G401 (cell line): ENCODE measurements at regions not wholly inside any gene's neighbourhood (a gene's known extent, or its start where the extent isn't known, plus 50 kb on each side); places are given as distances from the start of the nearest gene placed in this dataset.
A peak's percentile ranks its signal among the peaks of the same experiment; 100 is the strongest.

Experiments used
- DNase-seq: peaks from one replicate; pipeline ENCODE4 v3.0.0-alpha.2; 2015; ENCODE audit warnings: low spot score
- in situ Hi-C: cut with HindIII; loops from 2 replicates; pipeline ENCODE4 v1.10.0; 2016; ENCODE audit warnings: low sequenced_read_pairs, mixed read lengths

GRCh38 chr14:26897196-26897595, 299.4 kb upstream of the NOVA1 start:
- DNase-seq, result no peak
- in situ Hi-C loops, result no loop called here

- in situ Hi-C loops, result no loop called here
- DNase-seq, result no peak
These were observed 307.4 kb upstream of the NOVA1 start for GRCh38 chr14:26905229-26905628.

- DNase-seq, result no peak
- in situ Hi-C loops, result no loop called here
These were observed 316.0 kb upstream of the NOVA1 start for GRCh38 chr14:26913786-26914185.

- in situ Hi-C loops, result no loop called here
- no peak for DNase-seq
These were observed 319.3 kb upstream of the NOVA1 start for GRCh38 chr14:26917086-26917485.

- DNase-seq, result no peak
- in situ Hi-C loops, result no loop called here
These were observed 328.2 kb upstream of the NOVA1 start for GRCh38 chr14:26925876-26926584.

GRCh38 chr14:26926585-26926984, 328.8 kb upstream of the NOVA1 start:
- no peak for DNase-seq
- in situ Hi-C loops, result no loop called here

- in situ Hi-C loops, result no loop called here
- no peak for DNase-seq
These were observed 330.2 kb upstream of the NOVA1 start for GRCh38 chr14:26928019-26928418.

- in situ Hi-C loops, result no loop called here
- DNase-seq, result no peak
These were observed 331.5 kb upstream of the NOVA1 start for GRCh38 chr14:26929361-26929760.

- in situ Hi-C loops, result no loop called here
- no peak for DNase-seq
These were observed 332.7 kb upstream of the NOVA1 start for GRCh38 chr14:26930576-26930975.

GRCh38 chr14:26932606-26933005, 334.8 kb upstream of the NOVA1 start:
- in situ Hi-C loops, result no loop called here

GRCh38 chr14:26933431-26933830, 335.6 kb upstream of the NOVA1 start:
- in situ Hi-C loops, result no loop called here
- DNase-seq, result no peak

More at GRCh38 chr14:26932606-26933005, 334.8 kb upstream of the NOVA1 start:
- no peak for DNase-seq

GRCh38 chr14:26934151-26934550, 336.3 kb upstream of the NOVA1 start:
- DNase-seq, result no peak
- in situ Hi-C loops, result no loop called here

GRCh38 chr14:26935733-26936132, 337.9 kb upstream of the NOVA1 start:
- in situ Hi-C loops, result no loop called here
- no peak for DNase-seq

GRCh38 chr14:26938054-26938453, 340.2 kb upstream of the NOVA1 start:
- in situ Hi-C loops, result no loop called here
- DNase-seq, result no peak

GRCh38 chr14:26939755-26940154, 341.9 kb upstream of the NOVA1 start:
- DNase-seq, result peak; percentile 84
- in situ Hi-C loops, result no loop called here

- in situ Hi-C loops, result no loop called here
- no peak for DNase-seq
These were observed 343.7 kb upstream of the NOVA1 start for GRCh38 chr14:26941521-26941920.

- no peak for DNase-seq
These were observed 349.4 kb upstream of the NOVA1 start for GRCh38 chr14:26947265-26947664.

GRCh38 chr14:26959437-26959836, 361.6 kb upstream of the NOVA1 start:
- no peak for DNase-seq
- in situ Hi-C loops, result no loop called here

More at GRCh38 chr14:26947265-26947664, 349.4 kb upstream of the NOVA1 start:
- in situ Hi-C loops, result no loop called here

GRCh38 chr14:26959972-26960660, 362.3 kb upstream of the NOVA1 start:
- in situ Hi-C loops, result no loop called here
- DNase-seq, result peak; percentile 29

- in situ Hi-C loops, result no loop called here
- DNase-seq, result no peak
These were observed 365.9 kb upstream of the NOVA1 start for GRCh38 chr14:26963711-26964110.

GRCh38 chr14:26965490-26965889, 367.7 kb upstream of the NOVA1 start:
- DNase-seq, result no peak
- in situ Hi-C loops, result no loop called here
